OCI-LY3 (cell line): ENCODE measurements at regions not wholly inside any gene's neighbourhood (a gene's known extent, or its start where the extent isn't known, plus 50 kb on each side); places are given as distances from the start of the nearest gene placed in this dataset.
"Not testable (repeated sequence)": the region's sequence is repeated elsewhere in the genome, so short reads cannot be mapped to it uniquely, and the experiment has no call there.

Source experiments
- H2AFZ ChIP-seq: fragments of 200-600, 300-600 bp; shearing (Covaris generic); 2 replicates; pipeline ENCODE4 v1.6.0; 2014; ENCODE audit warnings: antibody characterized with exemption, low read depth, low read length
- H3K27ac ChIP-seq: fragments of 200-600, 300-600 bp; sonication (generic); 2 replicates; pipeline ENCODE4 v1.5.1; 2014; ENCODE audit warnings: mild to moderate bottlenecking, low read length, moderate library complexity, mixed read lengths
- H3K27me3 ChIP-seq: fragments of 200-600, 300-600 bp; sonication (generic); 2 replicates; pipeline ENCODE4 v1.6.1; 2014; ENCODE audit warnings: low read depth, low read length, mixed read lengths
- H3K36me3 ChIP-seq: fragments of 200-600, 300-600 bp; sonication (generic); replicated peaks from 2 replicates; pipeline ENCODE3; 2014; ENCODE audit warnings: low read depth, low read length, mixed read lengths
- H3K4me1 ChIP-seq: fragments of 300-600, 200-600 bp; sonication (generic); 2 replicates; pipeline ENCODE4 v1.6.1; 2014; ENCODE audit warnings: low read length, mixed read lengths
- H3K4me2 ChIP-seq: fragments of 200-600, 300-600 bp; sonication (generic); 2 replicates; pipeline ENCODE4 v1.6.1; 2014; ENCODE audit warnings: low read length, mixed read lengths
- H3K4me3 ChIP-seq: fragments of 300-600, 200-600 bp; sonication (generic); 2 replicates; pipeline ENCODE4 v1.5.1; 2014; ENCODE audit warnings: antibody characterized with exemption, mild to moderate bottlenecking, low read length, moderate library complexity
- H3K79me2 ChIP-seq: fragments of 300-600, 200-600 bp; shearing (Covaris generic); 2 replicates; pipeline ENCODE4 v1.6.1; 2014; ENCODE audit warnings: mild to moderate bottlenecking, low read length, mixed read lengths
- H3K9ac ChIP-seq: fragments of 300-600, 200-600 bp; shearing (Covaris generic); 2 replicates; pipeline ENCODE4 v1.6.0; 2014; ENCODE audit warnings: mild to moderate bottlenecking, low read length, moderate library complexity
- H3K9me3 ChIP-seq: fragments of 200-600, 300-600 bp; shearing (Covaris generic); 2 replicates; pipeline ENCODE4 v1.6.1; 2014; ENCODE audit warnings: low read length, mixed read lengths; ENCODE audit not compliant: insufficient read depth
- H4K20me1 ChIP-seq: fragments of 200-600, 300-600 bp; sonication (generic); 2 replicates; pipeline ENCODE4 v1.6.1; 2016; ENCODE audit warnings: low read length, mixed read lengths; ENCODE audit not compliant: insufficient read depth
- CTCF ChIP-seq: fragments of 200-600, 300-600 bp; sonication (generic); IDR thresholded peaks from 2 replicates; pipeline ENCODE4 v1.5.1; 2014; ENCODE audit warnings: antibody characterized with exemption, low read length, low read depth
- EZH2phosphoT487 ChIP-seq: fragments of 200-600 bp; shearing (Covaris generic); IDR thresholded peaks from 2 replicates; pipeline ENCODE4 v1.6.1; 2018; ENCODE audit warnings: antibody characterized with exemption, mixed run types, low read depth

- Histone ChIP-seq H3K79me2 (no peaks in the 10 kb centered on the region), H3K4me2 (no peak overlapping the region), H3K9me3 (no peaks in the 10 kb centered on the region), H3K36me3 (no peaks in the 10 kb centered on the region), H3K27me3 (no peaks in the 10 kb centered on the region), H3K27ac (no peak overlapping the region), H3K4me3 (no peak overlapping the region), H3K4me1 (no peaks in the 10 kb centered on the region), H2AFZ (no peak overlapping the region), H4K20me1 (no peaks in the 10 kb centered on the region), H3K9ac (no peak overlapping the region)
- TF ChIP-seq EZH2phosphoT487 (no peak), CTCF (no peak)
Observed at GRCh38 chr1:14347186-14347585, 251.3 kb upstream of the KAZN start.

DNA sequence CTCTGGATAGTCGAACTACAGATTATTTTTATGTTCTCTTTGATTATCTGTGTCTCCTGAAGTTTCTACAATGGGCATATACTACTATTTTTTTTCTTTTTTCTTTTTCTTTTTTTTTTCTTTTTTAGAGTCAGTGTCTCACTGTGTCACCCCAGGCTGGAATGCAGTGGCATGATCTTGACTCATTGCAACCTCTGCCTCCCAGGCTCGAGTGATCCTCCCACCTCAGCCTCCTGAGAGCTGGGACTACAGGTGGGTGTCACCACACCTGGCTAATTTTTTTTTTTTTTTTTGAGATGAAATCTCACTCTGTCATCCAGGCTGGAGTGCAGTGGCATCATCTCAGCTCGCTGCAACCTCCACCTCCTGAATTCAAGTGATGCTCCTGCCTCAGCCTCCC, 250.7 kb upstream of the KAZN start:
- H2AFZ ChIP-seq, result no peak overlapping the region
- H4K20me1 ChIP-seq, result no peaks in the 10 kb centered on the region
- no peaks in the 10 kb centered on the region for H3K9me3 ChIP-seq
- no peak for TF ChIP-seq CTCF
- TF ChIP-seq EZH2phosphoT487, result no peak
- no peak overlapping the region for H3K4me3 ChIP-seq
- H3K36me3 ChIP-seq, result no peaks in the 10 kb centered on the region
- no peaks in the 10 kb centered on the region for H3K4me1 ChIP-seq
- no peaks in the 10 kb centered on the region for H3K27me3 ChIP-seq
- no peak overlapping the region for H3K27ac ChIP-seq
- no peaks in the 10 kb centered on the region for H3K79me2 ChIP-seq
- H3K4me2 ChIP-seq, result no peak overlapping the region
- no peak overlapping the region for H3K9ac ChIP-seq

DNA sequence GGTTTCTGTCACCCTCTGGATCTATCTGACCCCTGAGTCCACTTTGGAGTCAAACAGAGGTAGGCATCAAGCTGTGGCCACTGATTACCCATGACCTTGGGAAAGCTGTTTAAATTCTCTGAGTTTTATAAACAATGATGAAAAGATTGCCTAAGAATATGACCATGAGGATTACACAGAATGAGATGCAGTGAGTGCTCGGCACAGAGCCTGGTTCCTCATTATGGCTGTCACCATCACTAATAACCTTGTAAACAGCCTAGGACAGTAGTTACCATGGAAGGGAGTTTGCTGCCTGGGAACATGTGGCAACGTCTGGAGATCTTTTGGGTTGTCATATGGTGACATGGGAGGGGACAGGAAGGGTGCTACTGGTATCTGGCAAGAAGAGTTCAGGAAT, 248.3 kb upstream of the KAZN start:
- H3K4me2 ChIP-seq, result no peak overlapping the region
- no peak overlapping the region for H3K27ac ChIP-seq
- TF ChIP-seq CTCF (no peak), EZH2phosphoT487 (no peak)
- no peaks in the 10 kb centered on the region for H3K36me3 ChIP-seq
- H3K9me3 ChIP-seq, result no peaks in the 10 kb centered on the region
- no peak overlapping the region for H3K9ac ChIP-seq
- no peaks in the 10 kb centered on the region for H4K20me1 ChIP-seq
- no peak overlapping the region for H2AFZ ChIP-seq
- H3K79me2 ChIP-seq, result no peaks in the 10 kb centered on the region
- H3K4me1 ChIP-seq, result no peaks in the 10 kb centered on the region
- no peaks in the 10 kb centered on the region for H3K27me3 ChIP-seq
- H3K4me3 ChIP-seq, result no peak overlapping the region

DNA sequence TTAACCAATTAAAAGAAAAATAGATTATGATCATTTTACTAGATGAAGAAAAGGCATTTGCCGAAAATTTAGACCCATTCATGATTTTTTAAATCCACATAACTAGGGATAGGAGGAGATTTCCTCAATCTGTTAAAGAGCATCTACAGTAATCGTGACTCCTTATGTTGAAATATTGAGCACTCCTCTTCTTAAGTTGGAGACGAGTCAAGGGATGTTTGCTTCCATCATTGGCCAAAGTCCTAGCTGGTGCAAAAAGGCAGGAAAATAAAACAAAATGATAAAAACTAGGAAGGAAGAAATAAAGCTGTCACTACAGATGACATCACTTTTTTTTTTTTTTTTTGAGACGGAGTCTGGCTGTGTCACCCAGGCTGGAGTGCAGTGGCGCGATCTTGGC, 245.6 kb upstream of the KAZN start:
- no peak overlapping the region for H2AFZ ChIP-seq
- no peaks in the 10 kb centered on the region for H4K20me1 ChIP-seq
- H3K27ac ChIP-seq, result no peak overlapping the region
- no peak overlapping the region for H3K4me3 ChIP-seq
- TF ChIP-seq EZH2phosphoT487 (no peak), CTCF (no peak)
- H3K4me1 ChIP-seq, result no peaks in the 10 kb centered on the region
- H3K9me3 ChIP-seq, result no peaks in the 10 kb centered on the region
- H3K9ac ChIP-seq, result no peak overlapping the region
- no peaks in the 10 kb centered on the region for H3K36me3 ChIP-seq
- H3K27me3 ChIP-seq, result no peaks in the 10 kb centered on the region
- no peak overlapping the region for H3K4me2 ChIP-seq
- no peaks in the 10 kb centered on the region for H3K79me2 ChIP-seq

GRCh38 chr1:14361005-14361404, 237.5 kb upstream of the KAZN start:
- H3K36me3 ChIP-seq, H2AFZ ChIP-seq, H3K9ac ChIP-seq, H3K27ac ChIP-seq, H3K4me2 ChIP-seq, H3K9me3 ChIP-seq, H3K4me1 ChIP-seq, H4K20me1 ChIP-seq, H3K4me3 ChIP-seq, H3K27me3 ChIP-seq, H3K79me2 ChIP-seq: not testable (repeated sequence)
